GM23338 (cell line): ENCODE measurements at regions not wholly inside any gene's neighbourhood (a gene's known extent, or its start where the extent isn't known, plus 50 kb on each side); places are given as distances from the start of the nearest gene placed in this dataset.

ENCODE experiments used
- ATAC-seq: fragments of 200-7000 bp; cut with Tn5 transposase; 3 replicates; pipeline ENCODE4 v1.9.1; 2020
- DNase-seq: peaks from one replicate; pipeline ENCODE4 v3.0.0-alpha.2; 2015; ENCODE audit warnings: low spot score
- H2AFZ ChIP-seq: fragments of 200-600 bp; sonication (generic); 2 replicates; pipeline ENCODE4 v1.8.0; 2016; ENCODE audit warnings: antibody characterized with exemption, mild to moderate bottlenecking, moderate library complexity
- H3F3A ChIP-seq: fragments of 200-600 bp; sonication (generic); replicated peaks from 2 replicates; pipeline ENCODE4 v1.8.0; 2017; ENCODE audit warnings: antibody characterized with exemption, mixed run types, low read depth
- H3K27ac ChIP-seq: fragments of 200-600 bp; sonication (generic); 2 replicates; pipeline ENCODE4 v1.6.1; 2016; ENCODE audit warnings: low read depth
- H3K27me3 ChIP-seq: fragments of 200-600 bp; sonication (generic); 2 replicates; pipeline ENCODE4 v1.8.0; 2016; ENCODE audit warnings: mild to moderate bottlenecking, mixed run types, moderate library complexity; ENCODE audit not compliant: insufficient read depth
- H3K36me3 ChIP-seq: fragments of 200-600 bp; sonication (generic); 2 replicates; pipeline ENCODE4 v1.8.0; 2016; ENCODE audit warnings: mild to moderate bottlenecking; ENCODE audit not compliant: insufficient read depth
- H3K4me1 ChIP-seq: fragments of 200-600 bp; sonication (generic); 2 replicates; pipeline ENCODE4 v1.8.0; 2016; ENCODE audit warnings: mild to moderate bottlenecking, moderate library complexity; ENCODE audit not compliant: insufficient read depth
- H3K4me2 ChIP-seq: fragments of 200-600 bp; sonication (generic); 2 replicates; pipeline ENCODE4 v1.7.1; 2017; ENCODE audit warnings: mixed run types
- H3K4me3 ChIP-seq: fragments of 200-600 bp; sonication (generic); 2 replicates; pipeline ENCODE4 v1.6.1; 2016; ENCODE audit warnings: mixed run types
- H3K79me2 ChIP-seq: fragments of 200-600 bp; sonication (generic); replicated peaks from 2 replicates; pipeline ENCODE4 v1.8.0; 2017; ENCODE audit warnings: mild to moderate bottlenecking; ENCODE audit not compliant: insufficient read depth
- H3K9me2 ChIP-seq: fragments of 200-600 bp; sonication (generic); 2 replicates; pipeline ENCODE4 v1.8.0; 2017; ENCODE audit not compliant: insufficient read depth
- H4K20me1 ChIP-seq: fragments of 200-600 bp; sonication (generic); replicated peaks from 2 replicates; pipeline ENCODE4 v1.8.0; 2017; ENCODE audit warnings: mild to moderate bottlenecking; ENCODE audit not compliant: insufficient read depth
- H3K27ac Mint-ChIP-seq: 2 replicates; pipeline ENCODE4 v1.8.0; 2020; ENCODE audit warnings: inconsistent platforms, mild to moderate bottlenecking, moderate library complexity, mixed read lengths
- H3K27me3 Mint-ChIP-seq: 3 replicates; pipeline ENCODE4 v1.8.0; 2022; ENCODE audit warnings: low read depth, mild to moderate bottlenecking, moderate library complexity, mixed read lengths, inconsistent platforms; ENCODE audit not compliant: insufficient read depth, poor library complexity
- H3K36me3 Mint-ChIP-seq: 3 replicates; pipeline ENCODE4 v1.8.0; 2021; ENCODE audit warnings: low read depth, mild to moderate bottlenecking, inconsistent platforms, moderate library complexity, mixed read lengths
- H3K4me1 Mint-ChIP-seq: 3 replicates; pipeline ENCODE4 v1.8.0; 2020; ENCODE audit warnings: mild to moderate bottlenecking, inconsistent platforms, mixed read lengths
- H3K4me3 Mint-ChIP-seq: 3 replicates; pipeline ENCODE4 v1.8.0; 2021; ENCODE audit warnings: moderate library complexity, mild to moderate bottlenecking, inconsistent platforms, mixed read lengths
- H3K9me3 Mint-ChIP-seq: 3 replicates; pipeline ENCODE4 v1.8.0; 2020; ENCODE audit warnings: moderate library complexity, mild to moderate bottlenecking, inconsistent platforms, mixed read lengths
- EZH2 ChIP-seq: fragments of 200-600 bp; sonication (generic); IDR thresholded peaks from one replicate; pipeline ENCODE4 v1.8.0; 2017; ENCODE audit warnings: antibody characterized with exemption, mild to moderate bottlenecking, low read depth; ENCODE audit not compliant: unreplicated experiment
- JUNB ChIP-seq: IDR thresholded peaks from one replicate; pipeline ENCODE4 v1.6.1; 2016; ENCODE audit warnings: antibody characterized with exemption; ENCODE audit not compliant: unreplicated experiment
- STAT1 ChIP-seq: IDR thresholded peaks from one replicate; pipeline ENCODE4 v1.6.1; 2016; ENCODE audit warnings: antibody characterized with exemption; ENCODE audit not compliant: unreplicated experiment
- TF ChIP-seq, protein P1 (sequence below): fragments of 250-450 bp; sonication (Bioruptor Pico); IDR thresholded peaks from 2 replicates; pipeline ENCODE4 v1.5.0; 2020; ENCODE audit warnings: mild to moderate bottlenecking, moderate library complexity

DNA sequence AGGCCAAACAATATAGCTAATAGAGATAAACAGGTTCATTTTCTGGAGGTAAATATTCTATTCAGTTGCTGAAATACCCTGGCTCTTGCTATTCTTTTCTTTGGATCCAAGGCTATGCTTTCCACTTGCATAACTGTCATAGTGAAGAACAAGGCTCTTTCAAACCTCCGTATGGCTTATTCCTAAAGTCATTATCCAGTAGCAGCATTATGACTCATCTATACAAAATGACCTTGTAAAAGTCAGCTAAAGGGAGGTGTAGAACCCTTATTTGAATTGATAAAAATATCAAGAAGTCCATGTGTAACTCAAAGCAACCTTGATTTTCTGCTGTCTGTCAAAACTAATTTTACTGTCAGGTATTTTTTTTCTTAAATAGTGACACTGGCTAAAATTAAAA, 447.8 kb downstream of the PLK2 start:
- no peak overlapping the region for H3K4me3 Mint-ChIP-seq
- no peaks in the 10 kb centered on the region for H3K9me3 Mint-ChIP-seq
- no peaks in the 10 kb centered on the region for H3K27me3 Mint-ChIP-seq
- Histone ChIP-seq H2AFZ (no peak overlapping the region), H3F3A (no peaks in the 10 kb centered on the region), H3K4me1 (no peaks in the 10 kb centered on the region), H4K20me1 (no peaks in the 10 kb centered on the region), H3K9me2 (no peaks in the 10 kb centered on the region), H3K36me3 (no peaks in the 10 kb centered on the region), H3K4me3 (no peak overlapping the region), H3K27me3 (no peaks in the 10 kb centered on the region), H3K79me2 (no peaks in the 10 kb centered on the region), H3K4me2 (no peak overlapping the region), H3K27ac (no peak overlapping the region)
- ATAC-seq: no peak
- peaks cover 7% of the 10 kb centered on the region; the same call in 1 of the 3 replicates for H3K4me1 Mint-ChIP-seq
- no peak for DNase-seq
- no peaks in the 10 kb centered on the region for H3K36me3 Mint-ChIP-seq
- TF ChIP-seq EZH2: no peak
- TF ChIP-seq, protein P1, sequence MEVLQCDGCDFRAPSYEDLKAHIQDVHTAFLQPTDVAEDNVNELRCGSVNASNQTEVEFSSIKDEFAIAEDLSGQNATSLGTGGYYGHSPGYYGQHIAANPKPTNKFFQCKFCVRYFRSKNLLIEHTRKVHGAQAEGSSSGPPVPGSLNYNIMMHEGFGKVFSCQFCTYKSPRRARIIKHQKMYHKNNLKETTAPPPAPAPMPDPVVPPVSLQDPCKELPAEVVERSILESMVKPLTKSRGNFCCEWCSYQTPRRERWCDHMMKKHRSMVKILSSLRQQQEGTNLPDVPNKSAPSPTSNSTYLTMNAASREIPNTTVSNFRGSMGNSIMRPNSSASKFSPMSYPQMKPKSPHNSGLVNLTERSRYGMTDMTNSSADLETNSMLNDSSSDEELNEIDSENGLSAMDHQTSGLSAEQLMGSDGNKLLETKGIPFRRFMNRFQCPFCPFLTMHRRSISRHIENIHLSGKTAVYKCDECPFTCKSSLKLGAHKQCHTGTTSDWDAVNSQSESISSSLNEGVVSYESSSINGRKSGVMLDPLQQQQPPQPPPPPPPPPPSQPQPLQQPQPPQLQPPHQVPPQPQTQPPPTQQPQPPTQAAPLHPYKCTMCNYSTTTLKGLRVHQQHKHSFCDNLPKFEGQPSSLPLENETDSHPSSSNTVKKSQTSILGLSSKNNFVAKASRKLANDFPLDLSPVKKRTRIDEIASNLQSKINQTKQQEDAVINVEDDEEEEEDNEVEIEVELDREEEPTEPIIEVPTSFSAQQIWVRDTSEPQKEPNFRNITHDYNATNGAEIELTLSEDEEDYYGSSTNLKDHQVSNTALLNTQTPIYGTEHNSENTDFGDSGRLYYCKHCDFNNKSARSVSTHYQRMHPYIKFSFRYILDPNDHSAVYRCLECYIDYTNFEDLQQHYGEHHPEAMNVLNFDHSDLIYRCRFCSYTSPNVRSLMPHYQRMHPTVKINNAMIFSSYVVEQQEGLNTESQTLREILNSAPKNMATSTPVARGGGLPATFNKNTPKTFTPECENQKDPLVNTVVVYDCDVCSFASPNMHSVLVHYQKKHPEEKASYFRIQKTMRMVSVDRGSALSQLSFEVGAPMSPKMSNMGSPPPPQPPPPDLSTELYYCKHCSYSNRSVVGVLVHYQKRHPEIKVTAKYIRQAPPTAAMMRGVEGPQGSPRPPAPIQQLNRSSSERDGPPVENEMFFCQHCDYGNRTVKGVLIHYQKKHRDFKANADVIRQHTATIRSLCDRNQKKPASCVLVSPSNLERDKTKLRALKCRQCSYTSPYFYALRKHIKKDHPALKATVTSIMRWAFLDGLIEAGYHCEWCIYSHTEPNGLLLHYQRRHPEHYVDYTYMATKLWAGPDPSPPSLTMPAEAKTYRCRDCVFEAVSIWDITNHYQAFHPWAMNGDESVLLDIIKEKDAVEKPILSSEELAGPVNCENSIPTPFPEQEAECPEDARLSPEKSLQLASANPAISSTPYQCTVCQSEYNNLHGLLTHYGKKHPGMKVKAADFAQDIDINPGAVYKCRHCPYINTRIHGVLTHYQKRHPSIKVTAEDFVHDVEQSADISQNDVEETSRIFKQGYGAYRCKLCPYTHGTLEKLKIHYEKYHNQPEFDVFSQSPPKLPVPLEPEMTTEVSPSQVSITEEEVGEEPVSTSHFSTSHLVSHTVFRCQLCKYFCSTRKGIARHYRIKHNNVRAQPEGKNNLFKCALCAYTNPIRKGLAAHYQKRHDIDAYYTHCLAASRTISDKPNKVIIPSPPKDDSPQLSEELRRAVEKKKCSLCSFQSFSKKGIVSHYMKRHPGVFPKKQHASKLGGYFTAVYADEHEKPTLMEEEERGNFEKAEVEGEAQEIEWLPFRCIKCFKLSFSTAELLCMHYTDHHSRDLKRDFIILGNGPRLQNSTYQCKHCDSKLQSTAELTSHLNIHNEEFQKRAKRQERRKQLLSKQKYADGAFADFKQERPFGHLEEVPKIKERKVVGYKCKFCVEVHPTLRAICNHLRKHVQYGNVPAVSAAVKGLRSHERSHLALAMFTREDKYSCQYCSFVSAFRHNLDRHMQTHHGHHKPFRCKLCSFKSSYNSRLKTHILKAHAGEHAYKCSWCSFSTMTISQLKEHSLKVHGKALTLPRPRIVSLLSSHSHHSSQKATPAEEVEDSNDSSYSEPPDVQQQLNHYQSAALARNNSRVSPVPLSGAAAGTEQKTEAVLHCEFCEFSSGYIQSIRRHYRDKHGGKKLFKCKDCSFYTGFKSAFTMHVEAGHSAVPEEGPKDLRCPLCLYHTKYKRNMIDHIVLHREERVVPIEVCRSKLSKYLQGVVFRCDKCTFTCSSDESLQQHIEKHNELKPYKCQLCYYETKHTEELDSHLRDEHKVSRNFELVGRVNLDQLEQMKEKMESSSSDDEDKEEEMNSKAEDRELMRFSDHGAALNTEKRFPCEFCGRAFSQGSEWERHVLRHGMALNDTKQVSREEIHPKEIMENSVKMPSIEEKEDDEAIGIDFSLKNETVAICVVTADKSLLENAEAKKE: no peak
- H3K27ac Mint-ChIP-seq: no peak overlapping the region

DNA sequence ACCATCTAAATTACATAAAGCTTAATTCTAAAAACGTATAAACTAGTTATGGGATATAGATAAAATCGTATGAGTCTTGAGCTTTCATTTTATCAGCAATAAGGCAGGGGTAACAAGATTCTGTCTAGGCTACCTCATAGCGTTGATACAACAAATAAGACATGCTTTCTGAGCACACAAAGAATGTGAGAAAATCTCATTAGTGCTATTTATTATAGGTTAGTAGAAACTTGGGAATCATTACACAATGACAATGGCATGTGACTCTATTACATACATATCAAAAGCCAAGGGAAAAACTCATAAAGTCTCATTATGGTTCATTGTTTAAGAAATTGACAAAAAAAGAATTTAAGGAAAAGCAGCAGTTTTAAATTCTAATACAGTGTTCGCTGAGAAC, 448.6 kb downstream of the PLK2 start:
- Histone ChIP-seq H3K36me3 (no peaks in the 10 kb centered on the region), H3K4me2 (no peak overlapping the region), H3K79me2 (no peaks in the 10 kb centered on the region), H3K9me2 (no peaks in the 10 kb centered on the region), H4K20me1 (no peaks in the 10 kb centered on the region), H2AFZ (no peak overlapping the region), H3F3A (no peaks in the 10 kb centered on the region), H3K27ac (no peak overlapping the region), H3K4me3 (no peak overlapping the region), H3K4me1 (no peaks in the 10 kb centered on the region), H3K27me3 (no peaks in the 10 kb centered on the region)
- Mint-ChIP-seq H3K9me3 (no peaks in the 10 kb centered on the region), H3K36me3 (no peaks in the 10 kb centered on the region), H3K4me3 (no peak overlapping the region), H3K4me1 (peaks cover 4% of the 10 kb centered on the region; the same call in 1 of the 3 replicates), H3K27me3 (no peaks in the 10 kb centered on the region), H3K27ac (no peak overlapping the region)
- no peak for DNase-seq
- no peak for TF ChIP-seq JUNB
- no peak for TF ChIP-seq STAT1
- ATAC-seq: no peak
